GOT3 (cell line): ENCODE measurements at regions not wholly inside any gene's neighbourhood (a gene's known extent, or its start where the extent isn't known, plus 50 kb on each side); places are given as distances from the start of the nearest gene placed in this dataset.

Experiments
- DNase-seq: peaks from one replicate; lab custom pipeline; 2025; ENCODE audit warnings: mixed read lengths; lab: John Stamatoyannopoulos, UW

DNA sequence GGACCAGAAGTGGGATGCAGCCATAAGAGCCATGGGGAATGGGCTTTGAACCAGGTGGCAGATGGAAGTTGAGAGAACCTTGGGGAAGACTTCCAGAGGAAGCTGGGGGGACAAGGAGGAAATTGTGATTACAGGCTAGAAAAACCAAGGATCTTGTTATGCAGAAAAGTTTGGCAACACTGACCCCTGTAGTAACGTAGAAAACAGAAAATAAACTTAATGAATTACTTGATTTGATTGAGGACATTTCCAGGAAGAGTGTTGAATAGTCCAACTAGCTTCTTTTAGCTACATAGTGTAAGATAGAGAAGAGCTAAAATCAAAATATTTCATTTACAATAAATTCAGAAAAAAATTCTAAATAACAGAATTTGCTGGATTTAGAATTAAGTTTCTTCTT, 91.9 kb upstream of the GPC1 start:
- DNase-seq, result no peak

DNA sequence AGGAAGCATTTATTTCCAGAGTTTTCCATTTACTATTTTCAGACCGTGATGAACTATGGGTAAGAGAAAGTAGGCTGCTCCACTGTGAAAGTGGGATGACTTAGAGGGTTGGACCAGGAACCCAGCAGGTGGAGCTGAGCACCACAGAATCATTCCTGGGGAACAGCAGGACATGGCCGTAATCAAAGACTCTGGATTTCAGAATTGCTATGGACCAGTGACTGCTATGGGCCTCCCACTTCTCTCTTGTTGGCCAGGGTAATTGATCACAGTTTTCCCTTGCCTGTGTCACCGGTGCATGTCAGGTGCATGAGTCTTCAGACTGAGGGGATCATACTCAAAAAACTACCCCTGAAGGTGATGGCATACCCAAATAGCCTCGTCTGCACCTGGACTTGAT, 90.6 kb upstream of the GPC1 start:
- no peak for DNase-seq

DNA sequence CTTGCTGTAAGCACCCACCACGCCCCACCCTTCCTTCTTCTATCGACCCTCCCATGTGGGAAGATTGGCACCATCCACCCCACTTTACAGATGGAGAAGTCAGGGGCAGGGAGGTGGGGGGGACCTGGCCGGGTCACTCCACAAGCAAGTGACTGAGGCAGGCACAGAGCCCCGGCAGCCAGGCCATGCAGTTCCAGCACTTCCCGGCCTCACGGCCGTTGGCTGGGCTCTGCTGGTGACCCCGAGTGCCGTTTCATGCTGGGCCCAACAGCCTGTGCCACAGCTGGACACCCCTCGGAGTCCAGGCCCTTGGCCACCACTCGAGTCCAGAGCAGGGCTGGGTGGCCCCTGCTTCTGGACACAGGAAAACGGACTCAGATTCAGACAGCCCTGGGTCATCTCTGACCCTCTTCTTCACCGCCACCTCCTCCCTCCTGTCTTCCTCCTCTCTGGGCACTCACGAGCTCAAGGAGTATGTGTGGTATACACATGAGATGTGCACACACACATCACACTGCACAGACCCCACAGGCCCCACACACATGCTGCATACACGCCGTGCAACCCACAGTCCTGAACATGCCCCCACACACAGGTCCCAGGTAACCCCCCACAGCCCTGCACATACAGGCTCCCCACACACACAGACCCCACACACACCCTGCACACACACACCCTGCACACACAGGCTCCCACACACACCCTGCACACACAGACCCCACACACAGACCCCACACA, 89.3 kb upstream of the GPC1 start:
- no peak for DNase-seq

DNA sequence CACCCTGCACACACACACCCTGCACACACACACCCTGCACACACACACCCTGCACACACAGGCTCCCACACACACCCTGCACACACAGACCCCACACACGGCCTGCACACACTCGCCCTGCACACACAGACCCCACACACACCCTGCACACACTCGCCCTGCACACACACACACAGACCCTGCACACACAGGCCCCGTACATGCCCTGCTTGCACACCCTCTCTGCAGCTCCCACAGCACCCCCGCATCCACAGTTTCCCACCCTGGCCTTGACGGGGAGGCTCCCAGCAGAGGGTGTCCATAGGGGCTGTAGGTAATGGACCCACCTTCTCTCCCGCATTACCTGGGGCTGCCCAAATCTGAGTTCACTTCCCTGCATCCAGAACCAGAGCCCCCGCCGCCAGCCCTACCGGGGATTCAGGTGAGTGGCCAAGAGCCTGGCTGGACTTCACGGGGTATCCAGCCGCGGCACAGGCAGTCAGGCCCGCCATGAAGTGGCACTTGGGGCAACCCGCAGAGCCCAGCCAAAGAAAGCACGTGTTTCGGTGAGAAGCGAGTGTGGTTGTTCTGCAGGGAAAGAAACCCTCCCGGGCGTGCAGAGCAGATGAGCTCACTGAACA, 88.6 kb upstream of the GPC1 start:
- no peak for DNase-seq

DNA sequence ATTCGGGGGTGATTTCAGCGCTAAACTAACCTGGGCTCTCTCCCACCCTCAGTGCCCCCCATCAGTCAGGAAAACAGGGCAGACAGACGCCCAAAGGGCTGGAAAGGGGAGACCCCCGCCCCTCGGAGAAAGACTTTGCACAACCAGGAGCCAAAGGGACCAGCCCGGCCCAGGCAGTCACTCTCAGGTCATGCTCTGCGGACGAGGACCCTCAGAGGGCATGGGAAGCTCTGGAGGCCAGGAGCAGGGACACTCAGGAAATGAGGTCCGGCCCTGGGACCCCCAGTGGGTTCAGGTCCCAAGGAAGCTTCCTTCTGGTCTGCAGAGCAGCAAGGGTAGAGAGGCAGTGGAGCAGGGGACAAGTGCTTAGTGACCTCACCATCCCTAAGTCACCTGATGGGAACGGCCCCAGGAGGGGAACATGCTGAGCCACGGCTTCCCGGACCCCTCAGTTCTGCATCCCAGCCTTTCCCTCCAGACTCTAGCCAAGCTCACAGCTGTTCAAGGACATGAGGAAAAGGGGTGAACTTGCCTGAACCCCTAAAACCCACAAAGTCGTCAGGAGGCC, 88.0 kb upstream of the GPC1 start:
- no peak for DNase-seq

DNA sequence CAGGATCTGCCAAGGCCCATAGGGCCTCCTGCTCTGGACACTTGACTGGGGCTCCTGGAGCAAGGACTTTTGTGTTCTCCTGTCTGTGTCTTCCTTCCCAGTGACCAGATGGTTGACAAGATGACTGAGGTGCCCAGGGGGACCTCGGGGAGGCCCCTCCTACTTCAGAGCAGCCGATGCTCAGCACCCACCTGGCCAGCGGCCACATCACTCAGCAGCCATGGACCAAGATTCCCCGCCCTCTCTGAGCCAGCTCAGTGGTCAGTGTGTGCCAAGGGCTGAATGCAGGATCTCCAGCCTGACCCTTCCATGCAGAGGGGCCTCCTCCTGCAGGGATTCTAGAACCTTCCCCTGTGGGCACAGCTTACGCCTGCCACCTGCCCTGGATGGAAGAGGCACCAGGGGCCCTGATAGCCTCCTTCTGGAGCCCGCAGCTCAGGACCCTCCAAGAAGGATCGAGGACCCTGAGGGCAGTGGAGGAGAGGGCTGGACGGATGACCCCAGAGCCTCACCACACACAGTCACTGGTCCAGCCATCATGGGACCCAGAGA, 87.4 kb upstream of the GPC1 start:
- DNase-seq, result no peak

DNA sequence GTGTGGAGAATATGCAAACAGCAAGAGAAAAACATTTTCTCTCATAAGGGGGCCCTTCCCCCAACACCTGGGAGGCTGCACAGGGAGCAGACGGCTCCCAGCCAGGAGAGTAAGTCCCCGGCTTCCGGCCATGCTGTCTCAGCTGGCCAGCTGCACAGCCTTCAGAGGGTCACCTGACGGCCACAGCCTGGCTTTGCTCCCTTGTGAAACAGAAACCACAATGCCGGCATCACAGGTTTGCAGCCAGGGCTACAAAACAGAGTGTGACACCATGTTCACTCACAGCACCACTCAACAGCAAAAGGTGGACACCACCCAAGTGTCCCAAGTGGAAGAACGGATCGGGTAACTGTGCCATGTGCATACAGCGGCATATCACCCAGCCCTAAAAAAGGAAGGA, 86.9 kb upstream of the GPC1 start:
- no peak for DNase-seq

DNA sequence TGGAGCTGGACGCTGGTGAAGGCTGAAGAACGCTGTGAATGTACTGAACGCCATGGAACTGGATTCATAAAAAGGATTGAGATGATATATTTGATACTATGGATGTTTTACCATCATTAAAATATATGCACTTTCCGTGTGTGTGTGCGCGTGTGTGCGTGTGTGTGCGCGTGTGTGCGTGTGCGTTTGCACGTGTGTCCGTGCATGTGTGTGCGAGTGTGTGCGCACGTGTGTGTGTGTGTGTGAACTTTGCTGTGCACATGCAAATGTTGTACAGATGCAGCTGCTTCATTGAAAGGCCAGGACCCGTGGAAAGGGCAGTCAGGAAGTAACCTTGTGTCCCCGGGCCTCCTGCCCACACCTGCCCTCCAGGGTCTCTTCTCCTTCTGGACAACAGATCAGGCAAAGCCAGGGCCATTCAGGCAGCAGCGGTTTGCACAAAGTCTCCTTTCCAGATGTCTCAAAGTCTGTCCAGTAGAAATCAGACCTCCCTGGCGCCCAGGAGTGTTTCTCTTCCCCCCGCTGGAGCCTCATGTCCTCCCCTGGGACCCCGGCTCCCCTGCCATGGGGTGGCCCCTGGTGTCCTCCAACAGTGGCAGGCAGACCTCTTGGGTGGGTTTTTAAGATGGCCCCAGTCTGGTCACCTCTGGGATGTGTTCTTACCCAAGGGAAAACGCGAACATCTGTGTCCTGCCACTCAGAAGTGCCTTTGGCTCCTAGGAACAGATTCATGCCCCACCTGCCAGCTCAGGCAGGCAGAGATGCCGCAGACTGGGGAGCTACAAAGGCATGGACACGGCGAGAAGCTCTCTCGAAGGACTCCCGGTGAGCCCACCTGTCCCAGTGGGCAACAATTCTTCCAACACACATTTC, 86.1 kb upstream of the GPC1 start:
- no peak for DNase-seq

DNA sequence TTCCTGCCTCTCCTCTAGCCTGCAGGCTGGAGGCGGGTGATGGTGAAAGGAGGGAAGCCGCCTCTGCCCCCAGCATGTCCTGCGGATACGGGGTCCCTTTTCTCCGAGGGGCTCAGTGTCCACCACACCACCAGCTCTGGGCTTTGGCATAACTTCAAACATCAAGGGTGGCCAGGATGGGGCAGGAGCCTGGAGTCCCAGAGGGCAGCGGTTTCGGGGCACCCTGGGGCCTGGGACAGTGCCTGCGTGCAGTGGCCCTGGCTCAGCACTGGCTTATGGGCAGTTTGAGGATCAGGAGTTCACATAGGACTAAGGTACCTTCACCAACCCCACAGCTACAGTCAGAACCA, 85.5 kb upstream of the GPC1 start:
- DNase-seq, result no peak

DNA sequence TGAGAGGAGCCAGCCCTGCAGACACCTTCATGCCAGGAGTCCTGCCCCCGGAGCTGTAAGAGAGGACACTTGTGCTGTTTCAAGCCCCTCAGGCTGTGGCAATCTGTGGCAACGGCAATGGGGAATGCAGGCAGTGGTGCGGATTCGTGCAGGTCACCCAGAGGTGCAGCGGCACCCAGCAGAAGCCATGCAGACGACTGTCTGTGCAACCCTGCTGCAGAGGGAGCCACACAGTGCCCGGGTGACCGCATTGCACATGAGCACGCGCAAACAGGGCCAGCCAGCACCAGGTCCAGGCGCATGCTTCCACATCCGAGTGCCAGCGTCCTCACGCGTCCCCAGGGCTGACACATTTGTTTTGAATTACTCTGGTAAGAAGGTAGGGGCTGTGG, 84.8 kb upstream of the GPC1 start:
- no peak for DNase-seq

DNA sequence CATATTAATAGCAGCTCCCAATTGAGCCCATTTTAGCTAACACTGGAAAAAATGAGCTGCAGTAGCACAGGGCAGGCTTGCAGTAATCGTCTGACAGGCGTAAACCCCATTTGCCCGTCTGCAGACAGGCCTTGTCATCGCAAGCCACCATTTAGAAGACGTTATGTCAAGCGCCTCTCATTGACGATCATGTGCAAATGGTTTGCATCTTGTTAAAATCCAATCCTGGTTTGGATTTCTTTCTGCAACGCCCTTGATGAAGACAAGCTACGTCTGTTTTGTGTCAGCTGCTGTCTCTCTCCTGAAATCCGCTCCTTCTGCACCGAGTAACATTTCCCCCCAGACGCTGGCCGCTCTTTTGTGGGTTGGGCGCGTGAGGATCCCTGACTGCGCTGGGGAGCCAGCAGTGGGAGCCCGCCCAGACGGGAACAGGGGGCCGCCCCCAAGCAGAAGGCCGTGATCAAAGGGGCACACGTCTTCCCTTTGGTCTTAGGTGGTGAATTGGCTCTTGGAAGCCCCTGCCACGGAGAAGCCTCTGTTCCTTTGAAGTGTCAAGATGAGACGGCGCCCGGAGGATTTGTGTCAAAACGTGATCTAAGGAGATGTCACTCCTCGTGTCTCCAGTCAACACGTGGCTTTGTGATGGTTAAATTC, 84.2 kb upstream of the GPC1 start:
- no peak for DNase-seq

DNA sequence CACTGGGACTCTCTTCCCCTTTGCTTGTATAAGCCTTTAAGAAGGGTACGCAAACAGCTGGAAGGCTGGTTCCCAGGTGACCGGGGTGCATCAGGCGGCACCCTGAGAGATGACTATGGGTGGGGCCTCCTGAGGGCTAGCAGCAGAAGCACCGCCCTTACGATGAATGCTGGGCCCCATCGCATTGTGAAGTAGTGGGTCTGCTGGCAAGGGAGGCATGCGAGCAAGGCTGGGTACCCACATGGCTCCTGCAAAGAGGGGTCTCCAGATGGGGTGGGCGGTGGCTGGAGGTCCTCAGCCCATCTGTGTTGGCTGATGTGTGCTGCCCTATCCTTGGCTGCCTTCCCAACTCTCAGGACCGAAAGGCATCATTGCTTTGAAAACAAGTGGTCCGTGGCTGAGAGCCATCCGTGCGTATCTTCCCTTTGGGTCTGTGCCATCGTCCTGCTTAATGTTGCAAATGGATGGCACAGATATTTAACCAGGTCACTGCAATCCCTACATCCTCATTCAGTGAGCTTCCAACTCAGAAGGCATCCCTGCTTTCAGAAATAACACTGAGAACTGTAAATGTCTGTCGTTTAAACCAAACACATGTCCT, 83.5 kb upstream of the GPC1 start:
- no peak for DNase-seq

DNA sequence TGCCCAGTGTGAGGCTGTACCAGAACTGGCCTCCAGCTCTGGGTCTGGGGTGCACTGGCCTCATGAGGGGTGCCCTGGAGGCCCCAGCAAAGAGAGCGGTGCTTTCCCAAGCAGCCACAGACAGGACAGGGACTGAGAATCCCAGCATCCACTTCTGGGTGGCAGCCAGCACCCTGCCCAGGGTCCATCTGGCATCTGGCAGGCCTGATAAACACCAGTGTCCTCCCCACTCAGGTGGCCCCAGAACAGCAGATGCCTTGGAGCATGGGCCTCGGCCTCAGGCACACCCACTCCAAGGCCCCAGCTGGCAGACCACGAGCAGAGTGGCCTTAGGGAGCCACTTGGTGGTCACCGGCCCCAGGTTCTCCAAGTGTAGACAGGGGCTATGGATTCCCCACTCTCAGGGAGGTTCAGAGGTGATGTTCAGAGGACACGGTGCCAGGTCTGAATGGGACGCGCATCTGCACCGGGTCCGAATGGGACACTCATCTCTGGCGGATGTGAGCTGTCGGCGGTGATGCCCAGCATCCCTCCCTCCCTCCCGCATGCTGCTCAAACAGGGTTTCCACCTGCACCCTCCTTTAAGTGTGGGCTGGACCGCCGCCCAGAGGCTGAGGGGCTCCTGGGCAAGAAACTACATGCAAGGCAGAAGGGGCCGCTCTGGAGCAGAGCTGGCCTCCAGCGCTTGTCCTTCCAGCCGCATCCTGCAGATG, 82.2 kb upstream of the GPC1 start:
- DNase-seq, result no peak

DNA sequence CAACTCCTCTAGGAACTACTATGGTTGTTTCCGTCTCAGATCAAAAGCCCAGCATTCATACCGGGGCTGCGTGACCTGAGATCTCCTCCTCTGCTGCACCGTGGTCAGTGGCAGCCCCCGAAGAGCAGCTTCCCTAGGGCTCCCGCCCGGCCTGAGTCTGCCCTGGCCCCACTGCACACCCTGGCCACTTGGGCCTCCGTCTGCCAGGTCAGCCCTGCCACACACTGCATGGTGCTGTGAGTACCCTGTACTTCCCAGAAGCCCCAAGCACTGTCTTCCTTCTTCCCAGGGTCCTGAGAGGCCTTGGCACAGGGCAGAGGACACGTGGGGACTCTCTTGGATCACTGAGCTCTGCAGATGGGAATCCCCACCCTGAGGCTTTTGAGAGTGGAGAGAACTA, 81.5 kb upstream of the GPC1 start:
- no peak for DNase-seq

DNA sequence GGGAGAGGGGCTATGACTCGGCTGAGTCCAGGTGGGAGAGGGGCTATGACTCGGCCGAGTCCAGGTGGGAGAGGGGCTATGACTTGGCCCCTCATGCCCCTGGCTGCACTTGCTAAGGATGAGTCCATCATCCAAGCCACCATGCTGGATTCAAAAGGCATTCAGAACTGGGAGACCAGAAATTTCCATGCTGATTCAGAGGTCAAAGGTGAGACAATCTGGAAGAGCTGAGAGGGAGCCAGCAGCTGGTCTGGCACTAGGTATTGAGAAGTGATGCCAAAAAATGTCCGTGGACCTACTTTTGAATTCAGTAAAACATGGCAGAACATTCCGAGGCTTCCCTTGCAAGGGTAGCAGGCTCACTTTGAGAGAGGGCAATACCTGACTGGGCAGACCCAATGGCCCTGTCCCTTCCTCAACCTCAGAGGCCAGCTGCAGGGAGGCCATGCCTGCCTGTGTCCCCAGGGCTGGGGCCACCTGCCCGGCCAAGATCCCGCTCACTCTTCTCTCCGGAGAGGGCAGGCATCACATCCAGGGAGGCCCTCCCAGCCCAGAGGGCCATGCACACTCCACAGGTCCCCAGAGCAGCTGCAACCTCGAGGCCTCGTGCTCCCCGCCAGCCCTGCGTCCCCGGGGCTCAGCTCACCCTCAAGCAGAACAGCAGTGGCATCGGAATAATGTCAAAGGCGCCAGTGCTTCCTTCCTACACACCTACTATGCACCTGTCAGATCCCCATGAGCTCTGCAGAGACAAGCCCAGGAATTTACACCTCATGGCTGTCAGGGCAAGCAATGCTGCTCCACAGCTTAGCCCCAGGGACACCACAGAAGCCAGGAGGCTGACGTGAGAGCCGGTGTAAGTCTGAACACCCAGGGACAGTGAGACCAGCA, 80.2 kb upstream of the GPC1 start:
- no peak for DNase-seq

DNA sequence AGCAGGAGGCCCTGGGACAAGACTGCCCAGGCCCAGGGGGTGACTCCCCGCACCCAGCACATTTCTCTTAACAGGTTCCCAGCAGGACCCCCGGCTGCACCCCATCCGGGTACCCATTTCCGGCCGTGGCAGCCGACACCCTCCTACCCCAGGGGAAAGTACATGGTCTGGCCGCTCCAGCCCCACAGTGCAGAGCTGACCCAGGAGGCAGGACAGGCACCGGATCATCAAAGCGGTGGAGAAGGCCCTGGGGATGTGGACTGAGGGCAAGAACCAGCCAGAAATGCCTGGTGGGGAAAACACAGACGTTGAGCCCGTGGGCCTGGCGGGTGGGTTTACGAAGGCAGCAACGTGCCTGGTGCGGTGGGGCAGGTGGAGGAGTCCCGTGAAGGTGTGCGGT, 79.5 kb upstream of the GPC1 start:
- no peak for DNase-seq

DNA sequence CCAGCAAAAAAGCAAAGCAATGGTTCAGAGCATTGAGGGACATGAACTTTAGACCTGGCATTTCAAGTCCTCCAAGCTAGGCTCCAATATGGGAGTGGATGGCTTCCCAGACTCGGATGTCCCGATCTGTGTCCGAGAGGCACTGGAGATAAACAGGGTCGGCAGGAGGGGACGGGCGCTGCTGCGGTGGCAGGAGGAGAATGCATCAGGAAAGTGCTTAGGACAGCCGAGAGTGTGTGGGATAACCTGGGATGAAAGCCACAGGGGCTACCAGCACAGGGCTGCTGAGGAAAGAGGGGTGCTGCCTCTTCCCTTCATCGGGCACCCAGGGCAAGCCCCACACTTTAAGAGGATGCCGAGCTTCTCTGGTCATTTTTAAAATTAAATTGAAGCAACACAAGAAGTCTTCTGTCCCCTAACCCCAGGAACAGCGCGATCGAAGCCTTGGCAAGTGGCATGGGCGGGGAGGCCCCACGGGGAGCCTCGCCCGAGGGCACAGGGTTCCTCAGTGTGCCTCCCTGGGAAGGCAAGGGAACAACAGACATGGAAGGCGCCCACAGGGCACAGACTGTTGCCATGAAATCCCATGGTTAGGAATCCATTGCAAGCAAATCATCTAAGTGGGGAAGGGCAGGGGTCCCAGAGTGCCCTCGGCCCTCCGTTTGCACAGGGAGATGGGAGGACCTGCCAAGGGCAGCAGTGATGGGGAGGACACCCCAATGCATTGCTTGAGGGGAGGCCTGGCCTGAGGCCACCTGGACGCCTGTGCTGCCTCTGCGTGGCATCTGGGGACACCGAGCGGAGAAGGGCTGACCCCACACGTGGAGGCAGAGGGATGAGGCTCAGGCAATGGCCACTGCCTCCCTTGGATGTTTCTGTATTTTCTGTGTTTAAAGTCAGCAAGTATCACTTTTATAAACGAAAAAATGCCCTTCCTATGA, 78.5 kb upstream of the GPC1 start:
- DNase-seq, result no peak

DNA sequence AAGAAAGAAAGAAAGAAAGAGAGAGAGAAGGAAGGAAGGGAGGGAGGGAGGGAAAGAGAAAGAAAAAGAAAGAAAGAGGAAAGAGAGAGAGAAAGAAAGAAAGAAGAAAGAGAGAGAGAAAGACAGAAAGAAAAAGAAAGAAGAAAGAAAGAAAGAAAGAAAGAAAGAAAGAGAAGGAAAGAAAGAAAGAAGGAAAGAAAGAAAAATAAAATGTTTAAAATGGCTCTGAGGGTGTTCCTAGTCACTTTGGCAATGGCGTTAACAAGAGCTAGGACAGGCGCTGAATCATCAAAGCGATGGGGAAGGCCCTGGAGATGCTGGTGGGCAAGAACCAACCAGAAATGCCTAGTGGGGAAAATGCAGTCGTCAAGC, 77.8 kb upstream of the GPC1 start:
- DNase-seq, result no peak

DNA sequence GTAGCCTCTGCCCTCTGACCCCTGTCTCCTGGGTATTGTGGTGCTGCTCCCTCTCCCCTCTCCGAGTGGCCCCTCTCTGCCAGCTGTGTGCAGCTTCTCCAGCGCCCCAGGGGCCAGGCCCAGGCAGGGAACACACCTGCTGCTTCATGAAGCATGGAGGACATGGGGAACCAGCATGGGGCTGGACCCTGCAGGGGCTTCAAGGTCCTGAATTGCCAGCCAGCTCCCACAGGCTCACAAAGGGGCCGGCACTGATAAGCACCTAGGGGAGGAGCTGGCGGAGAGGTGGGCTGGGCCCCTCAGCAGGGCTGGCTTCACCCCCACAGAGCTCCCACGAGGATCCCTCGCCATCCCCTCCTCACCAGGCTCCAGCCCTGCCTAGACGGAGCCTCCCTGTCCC, 77.4 kb upstream of the GPC1 start:
- DNase-seq, result no peak
